ENCODE measurements at regions not wholly inside any gene's neighbourhood (a gene's known extent, or its start where the extent isn't known, plus 50 kb on each side); places are given as distances from the start of the nearest gene placed in this dataset.
"Not testable (repeated sequence)": the region's sequence is repeated elsewhere in the genome, so short reads cannot be mapped to it uniquely, and the experiment has no call there.

GRCh38 chr2:134023854-134024253 is 230.0 kb upstream of the MGAT5 start:
- no peak for DNase-seq (ENCODE audit: low read depth, low spot score)
- H3K27me3 ChIP-seq (ENCODE audit: insufficient read depth, insufficient read length) = no peaks in the 10 kb centered on the region
- no peaks in the 10 kb centered on the region for H3K4me1 ChIP-seq (ENCODE audit: insufficient read depth, insufficient read length)
- no peaks in the 10 kb centered on the region for H3K9me3 ChIP-seq (ENCODE audit: insufficient read depth, low read length)
- no peaks in the 10 kb centered on the region for H3K36me3 ChIP-seq (ENCODE audit: insufficient read depth, insufficient read length, low read length)
- no peak overlapping the region for H3K4me3 ChIP-seq (ENCODE audit: insufficient read length, low read depth)
- TF ChIP-seq SUZ12 (IDR thresholded peaks at IDR 0.05; ENCODE audit: extremely low read depth, insufficient read depth, insufficient read length) = no peak
- no peak for TF ChIP-seq YY1 (IDR thresholded peaks at IDR 0.05; ENCODE audit: insufficient read depth, insufficient read length)
- TF ChIP-seq ZNF274 (IDR thresholded peaks at IDR 0.05; ENCODE audit: low read depth, low read length) = no peak
- H3K9ac ChIP-seq (ENCODE audit: insufficient read length, low read depth) = no peak overlapping the region

- Histone ChIP-seq H3K27me3 (ENCODE audit: insufficient read depth, insufficient read length) (no peaks in the 10 kb centered on the region), H3K4me3 (ENCODE audit: insufficient read length, low read depth) (no peak overlapping the region)
- no peak for TF ChIP-seq SUZ12 (IDR thresholded peaks at IDR 0.05; ENCODE audit: extremely low read depth, insufficient read depth, insufficient read length)
- no peak for TF ChIP-seq ZNF274 (IDR thresholded peaks at IDR 0.05; ENCODE audit: low read depth, low read length)
- no peak for TF ChIP-seq YY1 (IDR thresholded peaks at IDR 0.05; ENCODE audit: insufficient read depth, insufficient read length)
These were observed 225.9 kb upstream of the MGAT5 start for GRCh38 chr2:134027980-134028379.

GRCh38 chr2:134029418-134029817 is 224.5 kb upstream of the MGAT5 start:
- Histone ChIP-seq H3K36me3 (ENCODE audit: insufficient read depth, insufficient read length, low read length) (no peaks in the 10 kb centered on the region), H3K27me3 (ENCODE audit: insufficient read depth, insufficient read length) (no peaks in the 10 kb centered on the region), H3K9ac (ENCODE audit: insufficient read length, low read depth) (no peak overlapping the region), H3K4me1 (ENCODE audit: insufficient read depth, insufficient read length) (no peaks in the 10 kb centered on the region), H3K4me3 (ENCODE audit: insufficient read length, low read depth) (no peak overlapping the region), H3K9me3 (ENCODE audit: insufficient read depth, low read length) (peaks cover under 1% of the 10 kb centered on the region; the same call in 1 of the 2 replicates)
- TF ChIP-seq ZNF274 (IDR thresholded peaks at IDR 0.05; ENCODE audit: low read depth, low read length) = no peak
- no peak for DNase-seq (ENCODE audit: low read depth, low spot score)

More at GRCh38 chr2:134027980-134028379, 225.9 kb upstream of the MGAT5 start:
- Histone ChIP-seq H3K4me1 (ENCODE audit: insufficient read depth, insufficient read length) (no peaks in the 10 kb centered on the region), H3K9ac (ENCODE audit: insufficient read length, low read depth) (no peak overlapping the region), H3K9me3 (ENCODE audit: insufficient read depth, low read length) (no peaks in the 10 kb centered on the region), H3K36me3 (ENCODE audit: insufficient read depth, insufficient read length, low read length) (no peaks in the 10 kb centered on the region)
- no peak for DNase-seq (ENCODE audit: low read depth, low spot score)

GRCh38 chr2:134031539-134031938 is 222.3 kb upstream of the MGAT5 start:
- Histone ChIP-seq H3K4me1 (ENCODE audit: insufficient read depth, insufficient read length) (no peaks in the 10 kb centered on the region), H3K9ac (ENCODE audit: insufficient read length, low read depth) (no peak overlapping the region), H3K27me3 (ENCODE audit: insufficient read depth, insufficient read length) (no peaks in the 10 kb centered on the region), H3K36me3 (ENCODE audit: insufficient read depth, insufficient read length, low read length) (no peaks in the 10 kb centered on the region), H3K9me3 (ENCODE audit: insufficient read depth, low read length) (peaks cover 6% of the 10 kb centered on the region; the same call in 1 of the 2 replicates), H3K4me3 (ENCODE audit: insufficient read length, low read depth) (no peak overlapping the region)
- TF ChIP-seq YY1 (IDR thresholded peaks at IDR 0.05; ENCODE audit: insufficient read depth, insufficient read length) (no peak), SUZ12 (IDR thresholded peaks at IDR 0.05; ENCODE audit: extremely low read depth, insufficient read depth, insufficient read length) (no peak), ZNF274 (IDR thresholded peaks at IDR 0.05; ENCODE audit: low read depth, low read length) (no peak)
- no peak for DNase-seq (ENCODE audit: low read depth, low spot score)

- Histone ChIP-seq H3K4me1 (ENCODE audit: insufficient read depth, insufficient read length) (no peaks in the 10 kb centered on the region), H3K9ac (ENCODE audit: insufficient read length, low read depth) (no peak overlapping the region), H3K36me3 (ENCODE audit: insufficient read depth, insufficient read length, low read length) (no peaks in the 10 kb centered on the region)
These were observed 218.1 kb upstream of the MGAT5 start for GRCh38 chr2:134035605-134036370.

GRCh38 chr2:134039912-134040581 is 213.8 kb upstream of the MGAT5 start:
- Histone ChIP-seq H3K9ac (ENCODE audit: insufficient read length, low read depth) (no peak overlapping the region), H3K36me3 (ENCODE audit: insufficient read depth, insufficient read length, low read length) (no peaks in the 10 kb centered on the region), H3K27me3 (ENCODE audit: insufficient read depth, insufficient read length) (no peaks in the 10 kb centered on the region), H3K4me1 (ENCODE audit: insufficient read depth, insufficient read length) (no peaks in the 10 kb centered on the region), H3K9me3 (ENCODE audit: insufficient read depth, low read length) (peaks cover 43% of the 10 kb centered on the region), H3K4me3 (ENCODE audit: insufficient read length, low read depth) (no peak overlapping the region)
- DNase-seq (ENCODE audit: low read depth, low spot score) = no peak
- TF ChIP-seq YY1 (IDR thresholded peaks at IDR 0.05; ENCODE audit: insufficient read depth, insufficient read length) = no peak
- no peak for TF ChIP-seq ZNF274 (IDR thresholded peaks at IDR 0.05; ENCODE audit: low read depth, low read length)
- no peak for TF ChIP-seq SUZ12 (IDR thresholded peaks at IDR 0.05; ENCODE audit: extremely low read depth, insufficient read depth, insufficient read length)

More at GRCh38 chr2:134035605-134036370, 218.1 kb upstream of the MGAT5 start:
- Histone ChIP-seq H3K9me3 (ENCODE audit: insufficient read depth, low read length) (peaks cover 29% of the 10 kb centered on the region; the same call in 1 of the 2 replicates), H3K4me3 (ENCODE audit: insufficient read length, low read depth) (no peak overlapping the region), H3K27me3 (ENCODE audit: insufficient read depth, insufficient read length) (no peaks in the 10 kb centered on the region)
- TF ChIP-seq SUZ12 (IDR thresholded peaks at IDR 0.05; ENCODE audit: extremely low read depth, insufficient read depth, insufficient read length) = no peak
- no peak for TF ChIP-seq ZNF274 (IDR thresholded peaks at IDR 0.05; ENCODE audit: low read depth, low read length)
- no peak for TF ChIP-seq YY1 (IDR thresholded peaks at IDR 0.05; ENCODE audit: insufficient read depth, insufficient read length)
- DNase-seq (ENCODE audit: low read depth, low spot score) = no peak

- peaks cover 43% of the 10 kb centered on the region for H3K9me3 ChIP-seq (ENCODE audit: insufficient read depth, low read length)
- not testable (repeated sequence) for DNase-seq (ENCODE audit: low read depth, low spot score); H3K27me3 ChIP-seq (ENCODE audit: insufficient read depth, insufficient read length); H3K9ac ChIP-seq (ENCODE audit: insufficient read length, low read depth); H3K4me1 ChIP-seq (ENCODE audit: insufficient read depth, insufficient read length); H3K36me3 ChIP-seq (ENCODE audit: insufficient read depth, insufficient read length, low read length); H3K4me3 ChIP-seq (ENCODE audit: insufficient read length, low read depth)
These were observed 213.2 kb upstream of the MGAT5 start for GRCh38 chr2:134040626-134041172.
